COLO668 (cell line): ENCODE measurements at regions not wholly inside any gene's neighbourhood (a gene's known extent, or its start where the extent isn't known, plus 50 kb on each side); places are given as distances from the start of the nearest gene placed in this dataset.

Experiments
- DNase-seq: peaks from one replicate; lab custom pipeline; 2025; ENCODE audit not compliant: unreplicated experiment; lab: John Stamatoyannopoulos, UW

DNA sequence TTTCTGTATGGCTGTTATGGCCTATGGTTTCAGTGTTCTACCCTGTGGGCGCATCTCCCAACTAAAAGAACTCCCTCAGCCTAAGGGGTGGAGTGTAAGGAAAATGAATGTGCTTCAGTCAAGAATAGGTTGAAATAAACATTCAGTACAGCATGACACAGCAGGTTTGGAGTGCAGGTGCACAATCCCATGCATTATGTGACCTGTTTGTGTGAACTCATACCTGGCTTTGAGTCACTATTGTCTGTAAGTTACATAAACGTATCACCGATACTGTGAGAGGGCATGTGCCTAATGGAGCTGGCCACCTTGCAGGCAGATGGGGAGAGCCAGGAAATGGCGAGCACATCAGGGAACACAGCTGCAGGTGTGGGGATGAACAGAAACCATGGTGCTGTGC is 216.0 kb downstream of the DSEL start:
- peak; percentile 14 for DNase-seq

DNA sequence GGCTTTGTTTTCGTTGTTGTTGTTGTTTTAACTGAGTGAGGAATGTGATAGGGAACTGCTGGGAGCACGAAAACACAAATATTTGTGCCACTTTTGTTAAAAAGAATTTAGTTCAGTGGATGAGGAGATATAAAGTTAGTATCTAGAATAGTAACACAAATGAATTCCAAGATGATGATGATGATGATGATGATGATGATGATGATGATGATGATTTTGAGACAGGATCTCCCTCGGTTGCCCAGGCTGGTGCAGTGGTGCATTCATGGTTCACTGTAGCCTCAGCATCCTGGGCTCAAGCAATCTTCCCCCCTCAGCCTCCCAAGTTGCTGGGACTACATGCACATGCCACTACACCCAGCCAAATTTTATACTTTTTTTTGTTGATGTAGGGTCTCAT is 223.7 kb downstream of the DSEL start:
- DNase-seq, result no peak

DNA sequence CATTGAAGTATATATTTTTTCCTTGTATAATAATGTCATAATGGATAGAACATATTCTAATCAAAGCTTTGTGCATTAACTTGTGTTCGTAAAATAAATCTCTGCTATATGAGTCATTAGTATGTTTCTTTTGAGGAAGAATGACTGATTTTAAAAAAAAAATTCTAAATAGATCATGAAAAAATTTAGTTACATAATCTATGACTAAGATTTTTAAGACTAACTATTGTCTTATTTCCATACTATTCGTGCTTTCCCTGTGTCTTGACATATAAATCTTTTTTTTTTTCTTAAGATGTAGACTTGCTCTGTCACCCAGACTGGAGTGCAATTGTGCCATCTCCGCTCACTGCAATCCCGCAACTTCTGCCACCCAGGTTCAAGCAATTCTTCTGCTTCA is 226.1 kb downstream of the DSEL start:
- DNase-seq, result no peak

DNA sequence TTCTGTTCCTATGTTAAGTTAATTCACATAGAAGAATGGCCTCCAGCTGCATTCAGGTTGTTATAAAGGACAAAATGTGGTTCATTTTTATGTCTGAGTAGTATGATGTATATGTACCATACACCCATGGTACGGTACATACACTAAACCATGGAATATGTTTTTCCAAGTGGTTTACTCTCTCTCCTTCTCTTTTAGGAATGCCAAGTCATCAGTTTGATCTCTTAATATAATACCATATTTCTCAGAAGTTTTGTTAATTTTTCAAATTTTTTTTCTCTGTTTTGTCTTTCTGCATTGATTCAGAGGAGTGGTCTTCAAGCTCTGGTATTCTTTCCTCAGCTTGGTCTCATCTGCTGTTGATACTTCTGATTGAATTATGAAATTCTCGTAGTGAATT is 230.9 kb downstream of the DSEL start:
- no peak for DNase-seq

DNA sequence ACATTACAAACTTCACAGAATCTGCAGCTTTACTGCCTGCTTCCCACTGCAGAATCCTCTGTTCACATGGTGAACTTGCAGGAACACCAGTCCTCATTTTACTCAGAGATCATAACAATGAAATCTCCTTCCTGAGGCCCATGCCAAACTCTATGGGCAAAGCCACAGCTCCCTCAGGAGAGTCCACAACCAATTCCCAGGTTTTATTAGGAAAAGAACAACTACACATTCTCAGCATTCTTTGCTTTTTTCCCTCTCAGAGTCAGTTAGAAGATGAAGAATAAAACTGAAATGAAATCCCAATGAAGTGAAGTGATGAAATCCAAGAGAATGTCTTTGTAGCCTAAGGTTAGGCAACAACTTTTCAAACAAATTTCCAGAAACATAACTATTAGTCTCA is 233.7 kb downstream of the DSEL start:
- DNase-seq, result no peak

DNA sequence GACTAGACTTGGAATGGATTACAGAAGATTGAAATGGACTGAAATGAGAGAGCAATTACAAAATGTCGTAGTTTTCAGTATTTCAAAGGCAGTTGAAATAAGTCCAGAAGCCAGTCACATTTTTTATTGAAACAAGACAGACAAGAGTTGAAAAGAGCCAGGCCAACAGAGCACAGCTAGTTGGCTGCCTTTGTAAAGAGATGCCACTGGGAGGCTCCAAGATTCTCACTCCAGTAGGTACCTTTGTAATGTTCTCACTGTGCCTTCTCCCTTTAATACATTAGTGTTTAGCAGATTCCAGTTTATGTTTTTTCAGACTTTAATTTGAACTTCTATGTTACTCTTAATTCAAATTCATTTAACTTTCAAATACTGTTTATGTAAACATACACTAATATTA is 234.8 kb downstream of the DSEL start:
- DNase-seq, result no peak

DNA sequence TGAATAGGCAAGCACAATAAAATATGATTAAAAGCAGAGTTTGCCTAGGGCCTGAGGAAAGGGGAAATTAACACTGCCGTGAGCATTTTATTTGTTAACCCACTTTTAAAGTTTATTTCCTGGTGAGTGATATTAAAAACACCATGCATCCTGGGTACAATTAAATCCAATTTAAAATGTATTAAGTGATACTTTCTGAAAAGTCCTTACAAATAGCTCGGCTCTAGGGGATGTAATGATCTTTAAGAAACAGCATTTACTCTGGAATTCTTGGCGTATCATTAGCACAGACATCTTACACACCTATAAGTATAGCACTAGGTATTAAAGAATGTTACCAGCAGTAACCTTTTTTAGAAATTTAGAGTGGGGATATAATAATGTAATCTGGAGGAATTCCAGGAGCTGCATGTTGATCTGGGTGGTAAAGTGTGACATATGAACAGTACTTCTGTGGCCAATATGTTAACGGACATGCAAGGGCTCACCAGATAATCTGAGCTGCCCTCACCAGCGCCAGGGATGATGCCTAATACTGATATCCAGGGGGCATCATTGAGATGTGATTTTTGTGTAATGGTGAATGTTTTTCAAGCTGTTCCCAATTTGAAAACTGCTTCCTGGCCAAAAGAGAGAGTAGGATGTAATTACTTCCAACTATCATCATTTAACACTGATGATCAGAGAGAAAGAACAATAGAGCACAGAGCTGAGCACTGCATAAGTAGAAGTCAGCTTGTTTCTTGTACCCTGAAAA is 235.9 kb downstream of the DSEL start:
- DNase-seq, result no peak

DNA sequence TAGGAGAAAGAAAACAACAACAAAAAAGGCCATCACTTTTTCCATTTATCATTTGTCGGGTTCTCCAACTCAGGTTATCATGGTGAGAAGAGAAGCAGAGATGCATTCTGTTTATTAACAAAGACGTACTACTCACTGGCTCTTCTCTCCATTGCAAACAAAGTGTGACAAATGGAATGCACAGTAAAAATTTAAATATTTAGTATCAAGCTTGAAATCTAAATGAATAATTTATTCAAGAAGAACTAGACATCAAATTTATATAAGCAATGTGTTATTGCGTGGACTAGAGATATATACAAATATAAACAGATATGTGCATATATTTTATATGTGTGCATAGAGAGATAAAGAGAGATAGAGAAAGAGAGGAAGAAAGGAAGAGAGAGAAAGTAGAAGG is 236.5 kb downstream of the DSEL start:
- no peak for DNase-seq

DNA sequence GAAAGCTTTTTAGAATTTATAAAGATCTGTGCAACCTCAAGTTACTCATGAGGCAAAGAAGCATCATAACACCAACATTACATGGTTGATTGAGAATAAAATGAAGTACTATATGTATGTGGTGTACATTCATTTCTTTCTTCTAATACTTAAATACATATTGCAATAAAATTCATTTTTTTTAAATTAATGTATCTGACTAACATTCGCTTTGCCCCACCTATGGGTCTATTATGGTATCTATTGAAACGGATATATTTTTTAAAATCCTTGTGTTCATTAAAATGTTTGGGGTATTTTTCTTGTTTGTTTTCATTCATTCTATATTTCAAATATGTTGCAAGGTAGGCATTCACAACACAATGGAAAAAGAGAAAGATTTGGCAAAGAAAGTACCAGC is 237.5 kb downstream of the DSEL start:
- DNase-seq, result no peak

DNA sequence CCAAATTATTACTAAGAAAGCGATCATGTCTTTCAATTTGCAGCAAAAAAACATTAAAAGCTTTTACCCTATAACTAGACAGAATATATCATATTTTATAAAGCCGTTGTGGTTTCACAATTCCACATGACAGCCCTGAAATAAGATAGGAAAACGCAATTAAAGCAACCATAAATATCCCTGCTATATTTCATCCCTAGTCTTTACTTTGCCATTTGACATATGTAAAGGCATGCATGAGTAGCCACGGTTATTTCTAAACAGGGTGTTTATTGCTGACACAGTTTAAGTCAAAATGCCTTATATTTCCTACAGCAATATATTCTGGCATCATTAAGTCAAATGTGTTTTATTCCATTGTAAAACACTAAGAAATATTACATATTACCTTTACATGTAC is 239.9 kb downstream of the DSEL start:
- no peak for DNase-seq

DNA sequence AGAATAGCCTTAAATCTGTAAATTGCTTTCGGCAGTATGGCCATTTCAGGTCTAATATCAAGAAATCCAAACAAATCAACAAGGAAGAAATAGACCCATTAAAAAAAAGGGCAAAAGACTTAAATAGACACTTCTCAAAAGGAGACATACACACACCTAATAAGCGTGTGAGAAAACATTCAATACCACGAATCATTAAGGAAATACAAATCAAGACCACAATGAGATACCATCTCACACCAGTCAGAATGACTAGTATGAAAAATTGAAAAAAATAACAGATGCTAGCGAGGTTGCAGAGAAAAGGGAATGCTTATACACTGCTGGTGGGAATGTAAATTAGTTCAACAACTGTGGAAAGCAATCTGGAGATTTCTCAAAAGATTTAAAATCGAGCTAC is 243.2 kb downstream of the DSEL start:
- DNase-seq, result no peak

DNA sequence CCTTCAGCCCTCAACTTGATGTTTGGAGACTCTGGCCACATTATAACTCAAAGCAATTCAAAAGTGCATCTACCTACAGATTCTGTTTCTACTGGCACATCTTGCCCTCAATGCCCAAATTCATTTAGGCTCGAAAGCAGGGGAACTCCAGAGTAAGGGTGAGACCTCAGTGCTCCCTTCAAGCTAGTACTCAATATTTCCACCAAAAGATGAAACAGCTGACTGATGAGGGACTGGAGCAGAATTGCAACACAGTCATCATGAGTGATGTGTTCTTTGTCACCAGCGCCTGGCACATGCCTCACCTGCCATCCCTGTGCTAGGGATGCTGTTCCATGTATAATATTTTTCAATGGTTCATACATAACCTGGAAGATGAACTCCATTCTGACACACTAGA is 247.3 kb downstream of the DSEL start:
- no peak for DNase-seq

DNA sequence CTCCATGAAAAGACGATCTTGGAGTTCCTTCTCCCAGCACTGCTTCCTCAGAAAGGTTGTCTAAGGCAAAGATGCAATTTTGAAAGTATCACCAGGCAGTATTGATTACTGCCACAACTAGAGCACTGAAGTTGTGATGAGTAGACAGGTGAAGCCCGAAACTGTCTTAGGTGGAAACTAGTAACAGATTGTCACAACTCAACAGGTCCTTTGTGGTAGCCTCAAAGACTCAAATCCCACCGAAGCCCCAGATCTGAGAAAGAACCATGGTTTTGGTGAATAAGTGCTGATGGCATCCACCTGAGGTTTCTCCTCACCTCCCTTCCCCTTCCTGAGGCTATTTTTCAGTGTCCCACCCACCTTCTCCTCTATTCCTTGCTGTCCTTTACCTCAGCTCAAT is 248.0 kb downstream of the DSEL start:
- no peak for DNase-seq

DNA sequence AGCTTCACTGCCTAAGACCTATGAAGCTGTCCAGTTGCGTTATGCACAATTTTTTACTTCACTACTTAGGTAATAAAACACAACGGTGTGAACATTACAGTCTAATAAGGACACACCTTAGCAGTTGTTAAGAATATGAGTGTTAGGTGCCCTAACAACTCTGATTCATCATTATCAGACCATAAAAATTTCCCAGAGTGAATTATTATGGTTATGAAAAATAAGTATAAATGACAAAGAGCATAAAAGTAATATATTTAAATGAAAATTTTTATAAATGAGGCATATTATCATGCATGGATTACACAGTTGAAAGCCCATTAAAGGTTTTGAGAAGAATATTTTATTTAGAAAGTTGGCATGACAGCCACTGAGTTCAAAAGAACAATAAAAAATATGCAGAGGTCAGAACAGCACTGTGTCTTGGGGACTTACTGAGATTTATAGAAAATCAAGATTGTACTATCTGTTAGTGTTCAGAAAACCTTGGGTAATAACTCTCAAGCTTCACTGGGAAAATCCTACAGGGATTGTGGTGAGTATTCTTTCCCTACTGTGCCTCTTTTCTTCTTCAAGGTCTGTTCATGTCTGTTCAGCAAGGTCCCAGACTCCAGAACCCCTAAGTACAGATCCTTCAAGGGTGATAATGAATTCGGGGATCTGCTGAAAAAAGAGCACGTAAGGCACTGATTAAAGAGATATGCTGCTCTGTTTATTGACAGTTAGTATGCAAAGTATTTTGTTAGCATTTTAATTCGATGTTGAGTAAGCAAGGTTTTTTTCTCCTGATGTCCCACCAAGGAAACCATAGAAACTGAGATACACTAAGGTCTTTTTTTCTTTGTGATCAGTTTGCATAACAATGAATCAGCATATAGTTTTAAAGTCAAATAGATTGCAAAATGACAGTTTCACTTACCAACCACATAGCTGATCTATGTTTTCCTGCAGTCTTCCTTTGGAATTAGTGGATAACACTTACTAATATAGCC is 250.0 kb downstream of the DSEL start:
- DNase-seq, result no peak

DNA sequence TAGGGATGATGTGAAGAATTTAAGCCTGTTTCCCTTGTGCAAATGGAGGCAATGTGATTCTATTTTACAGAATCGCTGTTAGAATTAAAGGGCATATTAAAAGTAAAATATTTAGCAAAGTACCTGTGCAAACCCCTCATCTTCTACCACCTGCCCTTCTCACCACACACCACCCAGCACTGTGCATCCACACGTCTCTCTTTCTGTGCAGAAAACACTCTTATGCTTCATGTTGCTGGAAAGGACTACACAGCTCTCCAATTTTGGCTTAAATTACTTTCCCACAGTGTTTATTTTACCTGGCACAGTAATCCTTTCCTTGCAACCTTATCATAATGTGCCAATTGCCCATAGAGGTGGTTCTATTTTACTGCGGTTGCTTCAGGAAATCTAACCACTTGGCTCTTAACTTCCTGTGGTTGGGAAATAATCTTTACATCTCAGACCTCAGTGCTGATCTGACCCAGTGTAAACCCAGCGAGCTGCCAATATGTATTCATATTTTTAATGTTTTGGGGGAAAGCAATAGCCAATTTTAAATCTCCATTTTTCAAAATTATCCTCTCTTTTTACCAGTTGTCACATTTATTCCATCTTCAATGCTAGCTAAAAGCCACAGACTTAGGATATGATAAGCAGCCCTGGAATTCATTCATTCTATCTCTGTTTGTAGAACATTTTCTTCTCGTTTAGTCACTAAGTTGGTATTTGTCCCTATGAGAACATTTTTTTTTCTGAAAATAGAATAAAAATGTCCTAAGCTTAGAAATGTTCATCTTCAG is 250.9 kb downstream of the DSEL start:
- no peak for DNase-seq

DNA sequence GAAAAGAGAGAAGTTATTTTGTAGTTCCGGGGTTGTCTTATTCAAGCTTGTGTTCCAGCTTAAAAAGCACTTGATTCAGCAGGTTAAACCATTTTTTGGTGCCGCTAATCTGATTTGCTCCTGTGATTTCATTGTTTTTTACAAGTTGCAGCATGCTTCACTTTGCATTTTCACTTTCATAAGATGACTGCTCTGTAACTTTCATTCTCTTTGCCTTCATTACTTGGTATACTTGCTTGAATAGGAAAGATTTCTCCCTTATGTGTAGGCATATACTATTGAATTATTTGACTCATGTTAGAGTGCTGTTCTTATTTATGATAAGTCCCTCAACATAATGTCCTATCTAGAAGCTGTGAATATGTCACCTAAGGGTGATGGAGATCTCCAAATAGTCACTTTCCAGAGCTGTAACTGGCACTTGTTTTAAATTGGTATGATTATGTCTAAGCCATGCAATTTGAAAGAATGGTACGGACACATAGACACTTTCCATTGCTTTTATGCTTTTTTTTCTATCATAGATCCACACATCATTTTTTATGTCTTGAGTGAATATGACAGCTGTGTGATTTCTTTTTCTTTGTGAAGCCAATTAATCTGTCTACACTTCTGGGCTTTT is 254.5 kb downstream of the DSEL start:
- no peak for DNase-seq

DNA sequence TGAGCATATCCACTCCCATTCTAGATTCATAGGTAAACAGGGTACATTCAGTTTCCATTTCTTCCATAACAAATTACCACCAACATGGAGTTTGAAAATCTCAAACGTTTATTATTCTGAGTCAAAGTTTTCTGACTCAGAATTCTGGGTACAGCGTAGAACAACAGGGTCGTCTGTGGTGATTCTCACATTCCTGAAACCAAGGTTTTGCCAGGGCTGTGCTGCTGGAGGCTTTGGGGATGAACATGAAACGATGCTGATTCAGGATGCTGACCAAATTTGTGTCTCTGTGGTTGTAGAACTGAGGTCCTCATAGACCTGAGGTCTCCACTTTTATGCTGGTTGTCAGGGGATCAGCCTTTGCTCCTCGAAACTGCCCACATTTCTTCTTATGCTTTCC is 255.7 kb downstream of the DSEL start:
- no peak for DNase-seq

DNA sequence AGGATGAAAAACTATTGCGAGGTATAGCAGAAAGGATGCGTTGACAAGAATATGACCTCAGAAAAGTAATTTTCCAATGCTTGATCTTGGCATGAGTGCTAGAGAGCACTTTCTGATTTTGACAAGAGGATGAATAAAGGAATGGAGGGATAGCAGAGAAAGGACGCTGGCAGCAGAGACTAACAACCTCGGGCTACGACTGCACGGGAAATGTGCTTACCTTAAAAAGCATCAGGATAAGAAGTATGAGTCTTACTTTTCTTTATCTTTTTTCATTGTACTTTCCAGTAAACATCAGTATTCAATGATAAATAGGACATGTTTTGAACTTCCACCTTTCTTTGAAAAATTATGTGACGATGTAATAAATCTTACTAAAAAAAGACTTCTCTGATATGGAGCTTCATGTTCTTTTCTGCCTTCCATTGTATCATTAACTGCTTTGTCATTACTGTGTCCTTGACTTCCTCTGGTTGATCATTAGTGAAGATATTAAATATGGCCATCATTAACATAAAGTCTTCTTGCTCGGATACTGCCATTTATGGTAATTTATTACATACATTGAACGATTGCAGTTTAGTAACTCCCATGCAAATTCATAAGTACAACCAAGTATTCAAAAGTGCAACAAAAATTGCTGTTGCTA is 265.6 kb downstream of the DSEL start:
- DNase-seq, result no peak

DNA sequence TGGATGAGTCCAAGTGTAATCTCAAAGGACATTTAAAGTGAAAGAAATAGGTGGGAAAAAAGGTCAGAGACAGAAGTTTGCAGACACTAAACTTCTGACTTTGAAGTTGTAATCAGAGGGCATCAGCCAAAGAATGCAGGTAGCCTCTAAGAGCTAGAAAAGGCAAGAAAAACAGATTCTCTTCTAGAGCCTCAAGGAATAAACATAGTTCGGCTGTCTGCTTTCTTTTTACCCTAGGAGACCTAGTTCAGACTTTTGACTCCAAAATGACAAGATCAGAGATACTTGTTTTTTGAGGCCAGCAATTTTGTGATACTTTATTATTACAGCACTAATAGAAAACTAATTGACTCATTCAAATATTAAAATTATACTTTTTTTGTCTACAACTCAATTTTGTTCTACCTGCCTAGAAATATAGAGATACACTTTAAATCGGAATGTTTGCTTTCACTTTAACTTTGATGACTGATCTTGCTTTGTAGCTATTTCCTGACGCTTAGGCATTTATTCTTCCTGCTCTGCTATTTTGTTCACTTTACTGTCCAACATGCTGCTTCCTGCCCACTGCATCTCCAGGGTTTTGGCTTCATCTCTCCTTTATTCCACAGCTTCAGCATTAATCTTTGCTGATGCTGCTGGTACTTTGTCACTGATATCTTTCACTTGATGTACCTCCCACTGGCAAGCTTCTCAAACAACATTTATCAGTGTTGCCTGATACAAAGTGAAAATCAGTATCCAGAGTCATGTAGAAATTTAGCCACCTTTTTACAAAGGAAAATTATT is 272.5 kb downstream of the DSEL start:
- no peak for DNase-seq

DNA sequence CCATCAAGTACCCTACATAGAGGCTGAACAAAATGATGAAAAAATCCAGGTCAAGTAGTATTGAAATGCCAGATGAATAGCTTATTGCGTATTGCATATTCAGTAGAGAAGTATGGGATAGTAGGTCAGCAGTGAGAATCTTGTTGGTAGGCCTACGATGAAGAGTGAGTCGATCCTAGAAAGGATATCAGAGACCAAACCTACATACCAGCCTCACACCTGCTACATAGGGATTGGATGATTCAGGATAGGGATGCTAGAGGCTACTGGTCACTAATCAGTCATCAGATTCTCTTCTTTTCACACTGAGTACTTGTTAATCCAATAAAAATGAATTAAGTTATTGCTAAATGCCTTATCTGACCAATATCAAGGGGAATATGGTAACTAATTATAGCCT is 274.5 kb downstream of the DSEL start:
- no peak for DNase-seq
